Gastroesophageal sphincter (tissue), 3 donors: ENCODE measurements at regions not wholly inside any gene's neighbourhood (a gene's known extent, or its start where the extent isn't known, plus 50 kb on each side); places are given as distances from the start of the nearest gene placed in this dataset.

Experiments used
- POLR2A ChIP-seq, 2 donors: fragments of 450-650 bp; IDR thresholded peaks; one replicate each; pipeline ENCODE4 v1.6.1; 2017; ENCODE audit warnings: antibody characterized with exemption in 2 of 2, mild to moderate bottlenecking in 2 of 2, moderate library complexity in 1 of 2
- POLR2AphosphoS5 ChIP-seq: sonication (generic); formaldehyde crosslinking; IDR thresholded peaks from one replicate; pipeline ENCODE4 v1.6.1; 2017; ENCODE audit warnings: antibody characterized with exemption
- TF ChIP-seq, protein P1 (sequence below), 4 experiments: fragments of 200-600 bp in 2 of 4; fragments of 450-650 bp in 2 of 4; sonication (generic) in 1 of 4; IDR thresholded peaks; one replicate each; pipeline ENCODE4 v1.5.1; 2017 to 2019; ENCODE audit warnings: antibody characterized with exemption in 4 of 4, mild to moderate bottlenecking in 2 of 4, moderate library complexity in 2 of 4

DNA sequence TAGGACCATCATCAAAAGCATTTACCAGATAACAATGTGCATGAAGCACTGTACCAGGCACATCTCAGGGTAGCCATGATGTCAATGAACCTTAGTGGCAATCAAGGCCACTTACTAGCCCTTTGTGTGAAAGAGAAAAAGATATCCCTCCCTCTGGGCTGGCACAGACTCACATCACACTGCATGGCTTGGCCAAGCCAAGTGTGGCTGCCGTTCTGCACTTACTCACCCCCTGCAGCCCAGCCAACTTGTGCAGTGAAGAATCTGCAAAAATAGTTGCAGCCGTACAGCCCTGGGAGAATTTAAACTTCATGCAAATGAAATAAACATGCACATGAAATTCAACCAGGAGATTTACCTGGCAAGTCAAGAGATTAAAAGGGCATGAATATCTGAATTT is 333.5 kb downstream of the DEPDC1B start:
- TF ChIP-seq, protein P1, sequence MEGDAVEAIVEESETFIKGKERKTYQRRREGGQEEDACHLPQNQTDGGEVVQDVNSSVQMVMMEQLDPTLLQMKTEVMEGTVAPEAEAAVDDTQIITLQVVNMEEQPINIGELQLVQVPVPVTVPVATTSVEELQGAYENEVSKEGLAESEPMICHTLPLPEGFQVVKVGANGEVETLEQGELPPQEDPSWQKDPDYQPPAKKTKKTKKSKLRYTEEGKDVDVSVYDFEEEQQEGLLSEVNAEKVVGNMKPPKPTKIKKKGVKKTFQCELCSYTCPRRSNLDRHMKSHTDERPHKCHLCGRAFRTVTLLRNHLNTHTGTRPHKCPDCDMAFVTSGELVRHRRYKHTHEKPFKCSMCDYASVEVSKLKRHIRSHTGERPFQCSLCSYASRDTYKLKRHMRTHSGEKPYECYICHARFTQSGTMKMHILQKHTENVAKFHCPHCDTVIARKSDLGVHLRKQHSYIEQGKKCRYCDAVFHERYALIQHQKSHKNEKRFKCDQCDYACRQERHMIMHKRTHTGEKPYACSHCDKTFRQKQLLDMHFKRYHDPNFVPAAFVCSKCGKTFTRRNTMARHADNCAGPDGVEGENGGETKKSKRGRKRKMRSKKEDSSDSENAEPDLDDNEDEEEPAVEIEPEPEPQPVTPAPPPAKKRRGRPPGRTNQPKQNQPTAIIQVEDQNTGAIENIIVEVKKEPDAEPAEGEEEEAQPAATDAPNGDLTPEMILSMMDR (IDR thresholded peaks at IDR 0.05): no peak
- TF ChIP-seq POLR2A (IDR thresholded peaks at IDR 0.05): no peak
- TF ChIP-seq POLR2AphosphoS5: no peak
